Left hindlimb (tissue), 1 donor: ENCODE measurements at regions not wholly inside any gene's neighbourhood (a gene's known extent, or its start where the extent isn't known, plus 50 kb on each side); places are given as distances from the start of the nearest gene placed in this dataset.

Source experiments
- DNase-seq: peaks from one replicate; pipeline ENCODE4 v3.0.0-alpha.2; 2018

GRCh38 chr14:95440951-95441350, 75.5 kb downstream of the SYNE3 start:
- no peak for DNase-seq

GRCh38 chr14:95440496-95440895, 76.0 kb downstream of the SYNE3 start:
- DNase-seq, result no peak

DNA sequence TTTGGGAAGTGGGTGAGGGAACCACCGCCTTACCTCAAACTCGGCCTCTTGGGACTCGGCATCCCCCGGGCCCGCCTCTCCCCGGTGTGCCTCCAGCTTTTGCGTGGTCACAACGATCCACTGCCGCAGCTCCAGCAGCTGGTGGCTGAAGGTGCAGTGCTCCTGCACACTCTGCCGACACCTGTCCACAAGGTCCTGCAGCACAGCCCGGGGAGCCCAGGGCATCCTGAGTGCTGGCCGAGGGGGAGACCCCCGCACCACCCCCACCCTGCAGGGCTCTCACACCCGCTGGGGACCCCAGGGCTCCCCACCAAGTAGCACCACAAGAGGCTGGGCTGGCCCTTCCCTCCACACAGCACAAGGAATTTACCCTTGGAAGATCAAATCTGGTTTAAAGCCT, 76.6 kb downstream of the SYNE3 start:
- no peak for DNase-seq

GRCh38 chr14:95437715-95438114, 78.7 kb downstream of the SYNE3 start:
- DNase-seq, result no peak

DNA sequence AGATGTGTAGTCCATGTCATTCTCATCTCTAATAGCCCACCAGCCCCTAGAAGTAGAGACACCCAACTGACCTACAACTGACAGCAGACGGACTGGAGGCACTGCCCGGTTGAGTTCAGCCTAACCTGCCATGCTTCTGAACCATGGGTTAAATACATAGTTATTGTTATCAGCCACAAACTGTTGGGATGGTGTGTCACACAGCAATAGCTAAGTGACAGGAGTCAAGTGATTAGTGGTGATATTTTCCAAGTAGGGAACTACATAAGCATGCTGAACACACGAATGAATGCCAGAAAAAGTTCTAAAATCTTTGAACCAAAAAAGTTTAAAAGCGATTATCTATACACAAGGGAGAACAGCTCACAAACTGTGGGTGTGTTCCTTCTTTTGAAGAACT, 80.1 kb downstream of the SYNE3 start:
- no peak for DNase-seq

DNA sequence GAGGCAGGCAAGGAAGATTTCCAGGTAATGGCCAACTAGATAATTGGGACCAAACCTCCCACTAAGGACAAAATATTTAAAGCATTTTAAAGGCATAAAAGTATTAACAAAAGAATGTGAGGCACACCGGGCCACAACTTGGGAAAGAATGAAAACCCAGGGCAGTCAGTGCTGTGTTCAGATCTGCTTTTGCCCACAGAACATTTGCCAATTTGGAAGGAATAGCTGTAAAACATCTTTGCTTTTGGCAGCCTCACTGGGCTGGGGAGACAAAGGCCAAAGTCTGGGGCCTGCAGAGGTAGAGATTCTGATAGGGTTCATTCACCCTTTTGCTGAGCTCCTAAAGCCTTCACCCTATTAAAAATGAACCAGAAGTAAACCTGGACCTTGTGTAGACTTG, 82.3 kb downstream of the SYNE3 start:
- no peak for DNase-seq

DNA sequence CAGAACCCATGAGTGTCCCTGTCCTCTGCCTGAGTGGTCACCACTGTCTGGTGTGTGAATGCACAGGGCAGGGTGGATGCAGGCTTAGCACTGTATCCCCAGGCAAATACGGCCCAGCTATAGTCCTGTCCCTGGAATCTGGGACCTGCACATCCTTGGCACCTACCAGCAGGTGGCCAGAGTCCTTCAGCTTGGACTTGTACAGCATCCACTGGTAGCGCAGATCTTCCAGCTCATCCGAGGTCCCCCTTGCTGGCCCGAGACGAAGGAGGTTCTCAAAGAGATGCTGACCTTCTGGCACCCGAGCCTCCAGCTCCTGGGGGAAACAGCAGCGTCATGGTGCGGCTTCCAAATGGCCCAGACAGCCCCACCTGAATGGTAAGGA, 83.4 kb downstream of the SYNE3 start:
- DNase-seq, result no peak

GRCh38 chr14:95432144-95433093, 84.0 kb downstream of the SYNE3 start:
- peak; percentile 69 for DNase-seq

DNA sequence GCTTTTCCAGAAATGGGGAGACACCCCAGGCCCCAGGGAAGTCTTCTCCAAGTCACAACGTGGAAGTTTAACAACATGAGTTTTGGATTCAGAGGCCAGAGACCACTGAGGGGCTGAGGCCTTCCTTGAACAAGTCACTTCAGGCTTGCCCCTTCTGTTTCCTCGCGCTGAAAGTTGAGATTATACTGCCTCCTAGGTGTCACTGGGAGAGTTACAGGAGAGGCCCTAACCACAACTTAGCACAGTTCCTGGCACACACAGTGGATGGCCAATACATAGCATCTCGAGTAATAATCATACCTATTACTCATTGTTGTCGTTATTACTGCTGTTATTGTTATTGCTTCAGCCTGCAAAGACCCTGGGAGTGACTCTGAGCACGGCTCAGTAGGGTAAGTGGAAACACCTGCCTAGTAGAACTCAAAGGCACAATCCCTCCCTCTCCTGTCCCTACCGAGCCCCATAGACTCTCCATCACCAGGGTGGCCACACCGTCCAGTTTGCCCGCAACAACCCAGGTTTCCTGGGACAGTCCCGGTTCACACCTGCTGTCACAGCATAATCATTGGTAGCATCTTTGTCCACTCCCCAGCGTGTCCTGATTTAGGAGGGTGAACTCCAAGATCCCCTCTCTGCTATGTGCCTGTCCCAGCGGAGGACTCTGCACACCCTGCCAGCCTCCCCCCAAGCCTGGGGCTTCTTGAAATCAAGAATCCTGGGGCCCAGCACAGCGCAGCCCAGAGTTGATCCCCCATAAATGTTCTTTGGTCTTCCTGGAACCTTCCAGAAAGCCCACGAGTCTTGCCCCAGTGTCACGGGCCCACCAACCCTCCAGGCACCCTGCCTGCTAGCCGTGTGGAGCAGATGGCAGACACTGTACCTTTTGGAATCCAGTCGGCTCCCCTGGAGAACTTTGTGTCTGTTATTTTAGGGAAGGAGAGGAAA, 85.0 kb downstream of the SYNE3 start:
- no peak for DNase-seq

- no peak for DNase-seq
Observed at GRCh38 chr14:95428557-95428956, 87.9 kb downstream of the SYNE3 start.

GRCh38 chr14:95426116-95426475, 90.4 kb downstream of the SYNE3 start:
- DNase-seq, result no peak

DNA sequence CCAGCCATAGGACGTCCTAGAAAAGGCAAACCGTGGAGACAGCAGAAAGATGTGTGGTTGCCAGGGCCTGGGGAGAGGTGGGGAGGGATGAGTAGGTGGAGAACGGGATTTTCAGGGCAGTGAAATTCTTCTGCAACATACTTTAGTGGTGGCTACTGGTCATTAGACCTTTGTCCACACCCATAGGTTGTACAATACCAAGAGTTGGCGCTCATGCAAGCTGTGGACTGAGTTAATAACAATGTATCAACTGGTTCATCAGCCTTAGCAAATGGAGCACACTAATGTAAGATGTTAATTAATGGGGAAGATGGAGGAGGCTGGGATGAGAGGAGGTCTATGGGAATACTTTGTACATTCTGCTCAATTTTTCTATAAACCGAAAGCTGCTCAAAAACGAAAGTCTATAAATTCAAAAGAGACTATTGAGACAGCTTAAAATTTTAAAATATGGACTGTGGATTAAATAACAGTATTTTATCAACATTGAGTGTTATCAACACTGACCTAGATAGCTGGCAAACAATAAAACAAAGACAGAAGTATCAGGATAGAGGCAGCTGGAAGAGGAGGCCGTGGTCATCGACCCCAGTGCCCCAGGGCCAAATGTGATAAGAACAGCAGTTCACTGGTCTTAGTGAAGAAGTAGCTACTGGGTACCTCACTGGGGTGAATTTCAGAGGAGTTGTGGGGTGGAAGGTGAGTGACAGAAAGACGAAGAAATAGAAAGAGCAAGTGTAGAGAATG, 90.9 kb downstream of the SYNE3 start:
- DNase-seq, result no peak

DNA sequence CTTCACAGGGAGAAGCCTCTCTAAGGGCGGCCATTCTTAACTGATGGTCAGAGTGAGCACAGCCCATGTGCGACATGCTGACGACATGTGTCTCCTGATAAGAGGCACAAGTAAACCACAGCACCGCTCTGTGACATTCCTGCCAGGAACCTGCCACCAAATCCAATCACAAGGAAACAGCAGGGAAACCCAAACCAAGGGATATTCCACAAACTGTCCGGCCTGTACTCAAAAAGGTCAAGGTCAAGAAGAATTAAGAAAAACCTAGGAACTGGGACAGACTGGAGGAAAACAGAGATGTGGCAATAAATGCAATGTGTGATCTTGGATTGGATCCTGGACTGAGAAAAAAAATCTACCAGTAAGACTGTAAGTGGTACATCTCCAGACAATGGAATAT, 91.9 kb downstream of the SYNE3 start:
- DNase-seq, result no peak

DNA sequence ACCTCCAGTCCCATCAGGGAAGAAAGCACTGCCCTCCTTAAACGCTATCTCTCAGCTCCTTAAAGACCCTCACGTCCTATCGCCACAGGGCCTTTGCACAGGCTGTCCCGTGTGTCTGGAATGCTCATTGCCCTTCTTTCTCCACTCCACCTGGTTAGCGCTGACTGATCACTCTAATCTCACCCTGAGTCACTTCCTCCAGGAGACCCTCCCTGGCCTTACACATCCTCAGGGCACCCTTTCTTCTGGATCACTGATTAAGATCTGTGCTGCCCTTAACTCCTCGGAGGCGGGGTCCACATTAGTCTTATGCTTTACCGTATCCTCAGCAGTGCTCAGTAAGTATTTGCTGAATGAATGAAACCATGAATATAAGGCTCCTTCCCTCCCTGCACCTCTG, 94.7 kb downstream of the SYNE3 start:
- no peak for DNase-seq

DNA sequence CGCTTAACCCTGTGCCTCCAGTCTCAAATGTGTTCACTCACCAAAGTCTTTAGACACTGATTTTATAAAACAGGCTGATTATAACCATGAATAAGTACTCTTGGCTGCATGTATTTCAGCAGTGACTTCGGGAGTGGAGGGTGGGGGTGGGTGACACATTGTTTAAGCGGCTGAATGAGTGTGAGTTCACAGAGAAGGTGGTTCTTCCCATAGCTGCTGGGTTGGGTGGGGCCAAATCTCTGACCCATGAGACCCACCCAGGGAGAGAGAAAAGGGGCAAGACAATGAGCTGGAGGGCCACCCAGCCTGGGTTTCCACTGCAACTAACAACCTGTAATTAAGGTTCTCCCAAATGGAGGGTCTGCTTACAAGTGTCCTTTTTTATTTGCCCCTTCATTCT, 96.4 kb downstream of the SYNE3 start:
- no peak for DNase-seq

- no peak for DNase-seq
Observed at GRCh38 chr14:95419569-95419968, 96.9 kb downstream of the SYNE3 start.

DNA sequence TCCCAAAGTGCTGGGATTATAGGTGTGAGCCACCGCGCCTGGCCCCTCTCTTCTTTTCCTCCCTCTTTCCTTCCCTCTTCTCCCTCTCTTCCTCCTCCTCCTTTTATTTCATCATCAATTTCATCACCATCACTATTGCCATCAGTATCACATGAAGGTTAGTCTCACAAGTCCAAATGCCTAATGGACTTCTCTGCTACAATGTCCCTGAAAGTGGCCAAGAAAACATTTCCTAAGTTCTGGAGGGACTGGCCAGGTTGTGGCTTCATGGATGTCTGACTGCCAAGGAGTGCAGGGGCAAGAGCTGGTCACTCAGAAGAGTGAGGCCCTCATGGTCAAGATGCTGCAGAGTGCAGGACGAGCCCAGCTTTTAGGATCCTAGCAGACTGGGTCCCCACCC, 97.6 kb downstream of the SYNE3 start:
- DNase-seq, result no peak

GRCh38 chr14:95417492-95417891, 97.8 kb upstream of the CLMN start:
- no peak for DNase-seq

DNA sequence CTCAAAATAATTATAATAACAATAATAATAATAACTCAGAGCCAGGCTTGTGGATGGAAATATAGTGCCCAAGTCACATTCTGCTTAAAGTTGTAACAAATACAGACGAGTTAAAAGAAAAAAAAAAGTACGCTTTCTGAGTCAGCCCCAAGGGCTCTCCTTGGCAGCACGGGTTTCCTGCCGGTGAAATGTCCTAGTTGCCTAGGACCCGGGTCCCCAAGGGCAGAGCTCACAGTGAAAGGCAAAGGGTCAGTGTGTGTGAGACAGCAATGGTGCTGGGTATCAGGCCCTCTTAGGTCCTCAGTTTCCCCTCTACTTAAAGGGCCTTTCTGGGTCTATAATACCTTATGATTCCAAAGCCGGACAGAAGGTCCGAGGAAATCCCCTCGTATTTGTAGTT, 96.3 kb upstream of the CLMN start:
- no peak for DNase-seq

GRCh38 chr14:95413289-95414215, 93.8 kb upstream of the CLMN start:
- no peak for DNase-seq

GRCh38 chr14:95410838-95411237, 91.1 kb upstream of the CLMN start:
- DNase-seq, result no peak
